ENCODE measurements at regions not wholly inside any gene's neighbourhood (a gene's known extent, or its start where the extent isn't known, plus 50 kb on each side); places are given as distances from the start of the nearest gene placed in this dataset.

GRCh38 chr3:164479978-164480377, 598.3 kb downstream of the SI start:
- TF ChIP-seq GATA2 (IDR thresholded peaks at IDR 0.05; ENCODE audit: low read depth, low read length) (no peak), GATA3 (IDR thresholded peaks at IDR 0.05; ENCODE audit: low read depth, low read length) (no peak)

DNA sequence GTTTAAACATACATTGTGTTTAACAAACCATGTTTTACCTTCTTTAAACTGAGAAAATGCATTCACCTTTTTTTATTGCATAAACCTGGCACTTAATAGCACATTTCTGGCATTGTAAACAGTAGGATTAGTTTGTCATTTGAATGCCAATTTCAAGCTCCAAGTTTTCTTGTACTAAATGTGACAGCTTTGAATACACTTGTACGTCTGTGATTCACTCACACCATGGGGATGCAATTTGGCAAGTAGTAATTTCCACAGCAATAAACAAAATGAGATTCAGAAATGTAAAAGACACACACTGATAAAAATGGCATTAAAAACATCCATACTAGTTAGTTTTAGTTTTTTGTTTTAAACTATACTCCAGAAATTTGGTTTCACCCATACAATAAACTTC, 598.9 kb downstream of the SI start:
- TF ChIP-seq GATA2 (IDR thresholded peaks at IDR 0.05; ENCODE audit: low read depth, low read length) (no peak), GATA3 (IDR thresholded peaks at IDR 0.05; ENCODE audit: low read depth, low read length) (no peak)

DNA sequence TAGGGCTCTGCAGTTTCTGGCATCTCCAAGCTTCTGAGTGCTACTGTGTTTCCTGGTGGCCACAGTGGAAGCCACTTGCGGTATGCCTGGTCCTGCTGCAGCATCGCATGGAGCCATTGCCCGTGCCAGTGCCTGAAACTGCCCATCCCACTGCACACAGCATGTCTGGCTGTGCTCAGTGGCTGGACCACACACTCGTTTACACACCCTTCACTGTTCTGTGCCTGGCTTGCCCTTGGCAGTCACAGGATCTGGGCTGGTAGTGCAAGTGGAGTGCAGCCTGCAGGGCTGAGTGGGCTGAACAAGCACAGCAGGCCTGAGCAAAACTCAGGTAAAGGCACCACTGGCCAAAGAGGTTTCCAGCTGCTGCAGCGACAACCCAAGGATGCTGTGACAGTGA, 600.0 kb downstream of the SI start:
- TF ChIP-seq GATA3 (IDR thresholded peaks at IDR 0.05; ENCODE audit: low read depth, low read length) (no peak), GATA2 (IDR thresholded peaks at IDR 0.05; ENCODE audit: low read depth, low read length) (no peak)

DNA sequence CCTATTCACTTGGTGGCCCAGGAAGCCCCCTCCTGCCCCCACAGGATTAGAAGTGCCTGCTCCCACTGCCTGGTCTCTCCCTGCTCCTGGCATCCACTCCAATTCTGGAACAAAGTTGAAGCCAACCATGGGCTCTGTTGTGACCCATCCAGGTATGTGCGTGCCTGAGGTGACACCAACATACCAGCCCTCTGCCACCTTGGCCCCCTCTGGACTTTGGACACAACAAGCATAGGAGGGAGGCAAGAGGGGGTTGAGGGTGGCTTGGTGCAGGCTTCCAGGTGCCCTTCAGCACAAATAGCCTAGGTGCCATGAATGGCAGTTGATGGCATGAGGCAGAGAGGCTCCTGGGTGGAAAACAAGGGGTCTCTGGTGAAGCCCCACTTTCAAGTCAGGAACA, 600.9 kb downstream of the SI start:
- no peak for TF ChIP-seq GATA3 (IDR thresholded peaks at IDR 0.05; ENCODE audit: low read depth, low read length)
- no peak for TF ChIP-seq GATA2 (IDR thresholded peaks at IDR 0.05; ENCODE audit: low read depth, low read length)

DNA sequence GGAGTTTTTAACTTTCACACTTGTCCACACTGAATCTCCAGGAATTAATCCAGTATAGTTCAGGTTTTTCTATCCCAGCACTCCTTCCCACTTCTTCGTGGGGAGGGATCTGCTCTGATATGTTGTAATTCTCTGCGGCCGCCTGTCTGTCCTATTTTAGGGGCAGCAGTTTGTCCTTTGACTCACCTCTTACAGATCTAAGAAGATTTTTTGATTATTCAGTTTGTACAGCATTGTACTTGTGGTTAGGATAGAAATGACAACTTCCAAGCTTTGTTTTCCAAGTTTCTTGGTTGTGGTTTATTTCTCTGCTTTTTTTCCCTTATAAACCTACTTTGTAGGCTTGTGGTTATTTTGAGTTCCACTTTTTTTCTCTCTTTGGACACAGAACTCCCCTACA, 601.7 kb downstream of the SI start:
- no peak for TF ChIP-seq GATA3 (IDR thresholded peaks at IDR 0.05; ENCODE audit: low read depth, low read length)
- TF ChIP-seq GATA2 (IDR thresholded peaks at IDR 0.05; ENCODE audit: low read depth, low read length): no peak

- TF ChIP-seq GATA2 (IDR thresholded peaks at IDR 0.05; ENCODE audit: low read depth, low read length): no peak
- no peak for TF ChIP-seq GATA3 (IDR thresholded peaks at IDR 0.05; ENCODE audit: low read depth, low read length)
Measured at GRCh38 chr3:164470471-164470870, 607.8 kb downstream of the SI start.

- TF ChIP-seq GATA2 (IDR thresholded peaks at IDR 0.05; ENCODE audit: low read depth, low read length) (no peak), GATA3 (IDR thresholded peaks at IDR 0.05; ENCODE audit: low read depth, low read length) (no peak)
Measured at GRCh38 chr3:164468055-164468454, 610.2 kb downstream of the SI start.

GRCh38 chr3:164467007-164467406, 611.3 kb downstream of the SI start:
- TF ChIP-seq GATA3 (IDR thresholded peaks at IDR 0.05; ENCODE audit: low read depth, low read length) (no peak), GATA2 (IDR thresholded peaks at IDR 0.05; ENCODE audit: low read depth, low read length) (no peak)

GRCh38 chr3:164465172-164465571, 613.1 kb downstream of the SI start:
- TF ChIP-seq GATA2 (IDR thresholded peaks at IDR 0.05; ENCODE audit: low read depth, low read length) (no peak), GATA3 (IDR thresholded peaks at IDR 0.05; ENCODE audit: low read depth, low read length) (no peak)

DNA sequence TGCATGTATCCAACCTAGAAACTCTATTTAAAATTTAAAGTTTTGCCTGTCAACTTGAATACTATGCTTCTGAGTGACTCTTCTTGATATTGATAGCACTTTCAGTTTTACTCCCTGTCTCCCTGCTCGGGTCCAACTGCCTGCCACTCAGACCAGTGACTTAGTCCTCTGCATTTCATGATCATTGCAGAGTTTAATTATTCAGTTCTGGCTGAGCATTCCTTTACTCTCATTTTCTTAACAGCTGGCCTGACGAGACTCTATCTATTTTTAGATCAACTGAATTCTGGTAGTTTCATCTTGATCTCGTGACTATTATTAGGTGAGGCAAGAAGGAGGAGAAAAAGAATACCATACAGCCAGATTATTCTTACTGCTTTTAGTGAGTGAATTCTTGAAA, 617.4 kb downstream of the SI start:
- no peak for TF ChIP-seq GATA3 (IDR thresholded peaks at IDR 0.05; ENCODE audit: low read depth, low read length)
- no peak for TF ChIP-seq GATA2 (IDR thresholded peaks at IDR 0.05; ENCODE audit: low read depth, low read length)

GRCh38 chr3:164459521-164460151, 618.7 kb downstream of the SI start:
- TF ChIP-seq GATA2 (IDR thresholded peaks at IDR 0.05; ENCODE audit: low read depth, low read length) (no peak), GATA3 (IDR thresholded peaks at IDR 0.05; ENCODE audit: low read depth, low read length) (no peak)

DNA sequence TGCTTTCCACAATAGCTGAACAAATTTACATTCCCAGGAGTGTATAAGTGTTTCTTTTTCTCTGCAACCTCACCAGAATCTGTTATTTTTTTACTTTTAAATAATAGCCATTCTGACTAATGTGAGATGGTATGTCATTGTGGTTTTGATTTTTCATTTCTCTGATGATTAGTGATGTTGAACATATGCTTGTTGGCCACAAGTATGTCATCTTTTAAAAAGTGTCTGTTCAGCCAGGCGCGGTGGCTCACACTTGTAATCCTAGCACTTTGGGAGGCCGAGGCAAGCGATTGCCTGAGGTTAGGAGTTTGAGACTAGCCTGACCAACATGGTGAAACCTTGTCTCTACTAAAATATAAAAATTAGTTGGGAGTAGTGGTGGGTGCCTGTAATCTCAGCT, 619.3 kb downstream of the SI start:
- TF ChIP-seq GATA2 (IDR thresholded peaks at IDR 0.05; ENCODE audit: low read depth, low read length): no peak
- TF ChIP-seq GATA3 (IDR thresholded peaks at IDR 0.05; ENCODE audit: low read depth, low read length): no peak

GRCh38 chr3:164453714-164454113, 624.6 kb downstream of the SI start:
- TF ChIP-seq GATA3 (IDR thresholded peaks at IDR 0.05; ENCODE audit: low read depth, low read length) (no peak), GATA2 (IDR thresholded peaks at IDR 0.05; ENCODE audit: low read depth, low read length) (no peak)

DNA sequence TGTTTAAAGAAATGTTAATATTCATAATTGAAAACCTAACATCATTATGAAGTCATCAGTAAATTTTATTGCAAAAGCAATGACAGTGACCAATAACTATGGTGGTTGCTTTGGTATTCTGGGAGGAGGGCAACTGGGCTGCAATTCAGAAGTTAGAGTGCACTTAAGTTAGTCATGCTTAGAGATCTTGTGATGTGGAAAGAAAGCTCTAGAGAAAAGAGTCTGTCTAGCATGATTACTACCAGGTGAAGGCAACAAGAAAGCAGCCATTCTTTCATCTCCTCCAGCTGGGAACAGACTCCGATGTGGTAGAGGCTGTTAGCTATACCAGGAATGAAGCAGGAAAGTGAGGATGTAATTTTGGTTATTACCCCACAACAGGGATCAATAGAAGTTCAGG, 625.6 kb downstream of the SI start:
- TF ChIP-seq GATA2 (IDR thresholded peaks at IDR 0.05; ENCODE audit: low read depth, low read length) (no peak), GATA3 (IDR thresholded peaks at IDR 0.05; ENCODE audit: low read depth, low read length) (no peak)

DNA sequence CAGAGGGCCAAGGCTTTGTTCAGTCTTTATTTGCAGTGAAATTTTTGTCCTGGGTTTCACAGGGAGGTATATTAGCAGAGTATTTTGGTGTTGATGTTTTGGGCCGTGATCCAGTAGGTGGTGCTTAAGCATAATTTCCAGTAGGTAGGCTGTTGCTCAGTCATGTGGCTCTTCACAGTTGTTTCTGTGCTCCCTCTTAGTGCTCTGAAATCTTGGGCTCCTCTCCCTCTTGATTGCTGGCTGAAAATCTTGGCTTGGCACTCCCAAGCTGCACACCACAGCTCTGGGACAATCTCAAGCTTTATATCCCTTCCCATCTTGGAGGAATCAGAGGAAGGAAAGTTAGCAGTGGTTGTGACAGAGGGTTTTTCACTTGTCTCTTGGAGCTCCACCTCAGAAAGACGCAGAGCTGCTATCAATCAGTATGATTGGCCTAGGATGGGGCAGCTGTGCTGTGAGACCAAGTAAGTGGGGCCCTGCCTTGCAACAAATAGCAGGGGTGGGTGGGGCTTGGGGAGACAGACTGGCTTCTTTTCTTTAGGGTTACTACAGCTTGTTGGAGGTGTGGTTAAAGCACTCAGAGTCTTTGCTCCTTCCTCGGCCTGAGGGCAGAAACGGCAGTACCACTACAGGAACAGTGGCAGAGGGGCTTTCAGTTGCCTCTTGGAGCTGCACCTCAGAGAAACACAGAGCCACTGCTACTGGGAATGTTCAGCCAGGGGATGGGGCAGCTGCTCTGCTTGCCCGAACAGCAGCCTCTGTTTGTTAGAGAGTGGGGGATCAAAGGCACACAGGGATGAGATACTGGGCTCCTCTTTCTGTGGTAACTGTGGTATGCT, 627.0 kb downstream of the SI start:
- TF ChIP-seq GATA3 (IDR thresholded peaks at IDR 0.05; ENCODE audit: low read depth, low read length) (no peak), GATA2 (IDR thresholded peaks at IDR 0.05; ENCODE audit: low read depth, low read length) (no peak)

Measured in SH-SY5Y (cell line).